Upper lobe of left lung (tissue), 6 donors: ENCODE measurements at regions not wholly inside any gene's neighbourhood (a gene's known extent, or its start where the extent isn't known, plus 50 kb on each side); places are given as distances from the start of the nearest gene placed in this dataset.

ENCODE experiments used
- ATAC-seq, 2 donors: fragments of 200-7000 bp; cut with Tn5 transposase; one replicate each; pipeline ENCODE4 v1.9.1; 2022; ENCODE audit warnings: mild to moderate bottlenecking in 2 of 2, moderate library complexity in 2 of 2; ENCODE audit not compliant: low FRiP score in 2 of 2
- DNase-seq, 2 donors: peaks; one replicate each; pipeline ENCODE4 v3.0.0-alpha.2; 2019 to 2020
- H3K27ac ChIP-seq, 4 donors: fragments of 200-600 bp; sonication (generic); one replicate each; pipeline ENCODE4 v1.5.1; 2016 to 2019
- H3K27me3 ChIP-seq, 4 donors: fragments of 200-600 bp; sonication (generic); one replicate each; pipeline ENCODE4 v1.5.1; 2017 to 2019
- H3K36me3 ChIP-seq, 4 donors: fragments of 200-600 bp; sonication (generic); one replicate each; pipeline ENCODE4 v1.5.1; 2016 to 2019
- H3K4me1 ChIP-seq, 4 donors: fragments of 200-600 bp; sonication (generic); one replicate each; pipeline ENCODE4 v1.5.1; 2018 to 2019
- H3K4me3 ChIP-seq, 4 donors: fragments of 200-600 bp; sonication (generic); one replicate each; pipeline ENCODE4 v1.5.1; 2017 to 2019; ENCODE audit warnings: mild to moderate bottlenecking in 2 of 4, moderate library complexity in 1 of 4
- H3K9me3 ChIP-seq, 4 donors: fragments of 200-600 bp; sonication (generic); one replicate each; pipeline ENCODE4 v1.5.1; 2018 to 2019
- EP300 ChIP-seq, 4 donors: sonication (generic); formaldehyde crosslinking; IDR thresholded peaks; one replicate each; pipeline ENCODE4 v1.5.1; 2017; ENCODE audit warnings: antibody characterized with exemption in 4 of 4, control low read depth in 2 of 4
- POLR2A ChIP-seq, 4 donors: fragments of 450-650 bp; IDR thresholded peaks; one replicate each; pipeline ENCODE4 v1.5.1; 2016 to 2017; ENCODE audit warnings: antibody characterized with exemption in 4 of 4, mild to moderate bottlenecking in 2 of 4
- POLR2AphosphoS5 ChIP-seq, 2 donors: sonication (generic); formaldehyde crosslinking; IDR thresholded peaks; one replicate each; pipeline ENCODE4 v1.5.1; 2017; ENCODE audit warnings: antibody characterized with exemption in 2 of 2
- WGBS, 2 donors: methylation state at CpG; one replicate each; pipeline ENCODE4 v1.1.5; 2017 to 2018; 5-methylcytosine and 5-hydroxymethylcytosine counted together
- TF ChIP-seq, protein P1 (sequence below), 6 experiments: fragments of 450-650 bp in 4 of 6; fragments of 200-600 bp in 2 of 6; sonication (generic) in 2 of 6; IDR thresholded peaks; one replicate each; pipeline ENCODE4 v1.5.1; 2016 to 2019; ENCODE audit warnings: antibody characterized with exemption in 6 of 6
- donor health status: DM: no; HTN: no; CAD: no; lungs with moderate emphysema.
- donor health status: DM: no; HTN: yes; CAD: no; lungs with severe emphysema.

DNA sequence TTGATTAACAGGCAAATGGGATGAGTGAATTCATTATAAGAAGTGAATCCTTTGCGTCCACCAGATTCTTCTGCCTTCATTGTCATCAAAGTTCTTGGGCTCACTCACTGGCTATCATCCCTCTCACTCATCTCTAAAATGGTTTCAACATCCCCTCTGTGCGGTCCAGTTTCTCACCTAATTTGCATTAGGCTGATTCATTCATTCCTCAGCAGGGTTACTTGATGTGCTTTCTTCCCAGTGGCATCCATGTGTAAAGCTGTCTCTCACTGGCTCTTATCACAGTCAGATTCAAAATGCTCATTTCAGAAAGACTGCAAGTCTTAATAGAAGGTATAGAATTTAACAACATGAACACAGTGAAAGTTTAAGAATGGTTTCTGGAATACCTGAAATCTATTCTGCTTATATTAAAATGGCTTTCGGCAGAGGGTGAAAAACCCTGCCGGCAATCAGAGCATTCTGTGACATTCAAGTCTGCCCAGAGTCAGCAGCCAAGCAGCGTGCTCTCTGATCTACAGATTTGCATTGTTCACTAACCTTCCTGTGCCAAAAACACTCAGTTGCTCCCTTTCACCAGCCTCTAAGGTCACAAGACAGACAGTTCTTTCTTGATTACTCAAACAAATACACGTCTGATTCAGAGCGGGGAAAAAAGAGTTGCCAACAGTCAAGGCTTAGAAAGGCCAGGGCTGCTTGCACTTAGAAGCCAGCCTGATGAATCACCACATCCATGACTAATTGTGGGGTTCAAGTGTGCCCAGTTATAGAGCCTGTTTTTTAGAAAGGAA, 106.7 kb downstream of the TES start:
- peak; percentile 82 to 88 for ATAC-seq
- H3K4me3 ChIP-seq, result no peak overlapping the region
- no peaks in the 10 kb centered on the region for H3K27me3 ChIP-seq
- WGBS, 2 donors, result 39 to 44% methylated on average over 7 of the region's 7 CpGs
- TF ChIP-seq EP300 (IDR thresholded peaks at IDR 0.05), result peak in 1 of 4 donors; percentile 35
- peak; percentile 31 to 41 for TF ChIP-seq POLR2AphosphoS5 (IDR thresholded peaks at IDR 0.05)
- TF ChIP-seq, protein P1, sequence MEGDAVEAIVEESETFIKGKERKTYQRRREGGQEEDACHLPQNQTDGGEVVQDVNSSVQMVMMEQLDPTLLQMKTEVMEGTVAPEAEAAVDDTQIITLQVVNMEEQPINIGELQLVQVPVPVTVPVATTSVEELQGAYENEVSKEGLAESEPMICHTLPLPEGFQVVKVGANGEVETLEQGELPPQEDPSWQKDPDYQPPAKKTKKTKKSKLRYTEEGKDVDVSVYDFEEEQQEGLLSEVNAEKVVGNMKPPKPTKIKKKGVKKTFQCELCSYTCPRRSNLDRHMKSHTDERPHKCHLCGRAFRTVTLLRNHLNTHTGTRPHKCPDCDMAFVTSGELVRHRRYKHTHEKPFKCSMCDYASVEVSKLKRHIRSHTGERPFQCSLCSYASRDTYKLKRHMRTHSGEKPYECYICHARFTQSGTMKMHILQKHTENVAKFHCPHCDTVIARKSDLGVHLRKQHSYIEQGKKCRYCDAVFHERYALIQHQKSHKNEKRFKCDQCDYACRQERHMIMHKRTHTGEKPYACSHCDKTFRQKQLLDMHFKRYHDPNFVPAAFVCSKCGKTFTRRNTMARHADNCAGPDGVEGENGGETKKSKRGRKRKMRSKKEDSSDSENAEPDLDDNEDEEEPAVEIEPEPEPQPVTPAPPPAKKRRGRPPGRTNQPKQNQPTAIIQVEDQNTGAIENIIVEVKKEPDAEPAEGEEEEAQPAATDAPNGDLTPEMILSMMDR (IDR thresholded peaks at IDR 0.05), result no peak
- TF ChIP-seq POLR2A (IDR thresholded peaks at IDR 0.05), result no peak
- peaks cover 4 to 15% (median 12%) of the 10 kb centered on the region in 4 donors for H3K4me1 ChIP-seq
- no peaks in the 10 kb centered on the region for H3K9me3 ChIP-seq
- peak overlapping the region; percentile 28 to 67 (median 55) for H3K27ac ChIP-seq
- no peaks in the 10 kb centered on the region for H3K36me3 ChIP-seq
- peak in 1 of 2 donors; percentile 57 for DNase-seq

DNA sequence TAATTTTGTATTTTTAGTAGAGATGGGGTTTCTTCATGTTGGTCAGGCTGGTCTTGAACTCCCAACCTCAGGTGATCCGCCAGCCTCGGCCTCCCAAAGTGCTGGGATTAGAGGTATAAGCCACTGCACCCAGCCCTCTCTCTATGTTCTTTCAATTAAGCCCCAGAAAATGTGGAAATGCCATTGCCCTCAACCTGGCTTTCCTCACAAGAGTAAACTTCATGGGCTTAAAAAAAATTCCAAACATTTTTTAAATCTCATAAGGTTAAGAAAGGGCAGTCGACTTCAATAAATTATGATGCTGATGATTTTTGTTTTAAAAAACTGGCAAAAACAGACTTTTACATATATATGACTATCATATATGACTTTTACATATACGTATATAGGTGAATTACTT, 107.6 kb downstream of the TES start:
- Histone ChIP-seq H3K4me3 (no peak overlapping the region), H3K36me3 (no peaks in the 10 kb centered on the region), H3K27ac (peak overlapping the region in 2 of 4 donors; percentile 55 to 67), H3K27me3 (no peaks in the 10 kb centered on the region), H3K9me3 (no peaks in the 10 kb centered on the region), H3K4me1 (peaks cover 4 to 15% (median 12%) of the 10 kb centered on the region in 4 donors)
- 85 to 89% methylated on average over 4 of the region's 4 CpGs for WGBS, 2 donors
- DNase-seq (no peak), ATAC-seq (no peak)
- TF ChIP-seq EP300 (IDR thresholded peaks at IDR 0.05) (no peak), POLR2A (IDR thresholded peaks at IDR 0.05) (no peak), POLR2AphosphoS5 (IDR thresholded peaks at IDR 0.05) (no peak)
- TF ChIP-seq, protein P1 (IDR thresholded peaks at IDR 0.05), result no peak

DNA sequence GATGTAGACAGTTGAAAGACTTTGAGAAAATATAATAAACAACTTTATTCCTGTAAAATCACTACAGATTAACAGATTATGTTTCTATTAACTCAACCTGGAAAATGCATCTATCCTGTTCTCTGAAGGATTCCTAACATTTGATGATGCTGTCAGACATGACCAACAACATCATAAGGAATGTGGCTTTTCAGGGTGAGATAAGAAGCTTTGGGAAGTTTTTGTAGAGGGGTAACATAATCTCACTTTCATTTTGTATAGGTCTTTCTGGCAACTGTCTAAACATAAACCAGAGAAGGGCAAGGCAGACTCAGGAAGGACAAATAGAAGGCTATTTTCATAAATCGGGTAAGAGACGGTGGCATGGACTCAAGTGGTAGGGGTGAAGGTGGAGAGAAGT, 112.2 kb downstream of the TES start:
- no peak overlapping the region for H3K4me3 ChIP-seq
- TF ChIP-seq POLR2AphosphoS5 (IDR thresholded peaks at IDR 0.05) (no peak), EP300 (IDR thresholded peaks at IDR 0.05) (no peak), POLR2A (IDR thresholded peaks at IDR 0.05) (no peak)
- TF ChIP-seq, protein P1 (IDR thresholded peaks at IDR 0.05), result no peak
- peaks cover 3 to 12% (median 5%) of the 10 kb centered on the region in 4 donors for H3K4me1 ChIP-seq
- H3K27me3 ChIP-seq, result no peaks in the 10 kb centered on the region
- 75% methylated on average over 2 of the region's 2 CpGs for WGBS, 2 donors
- DNase-seq (no peak), ATAC-seq (no peak)
- H3K27ac ChIP-seq, result no peak overlapping the region
- no peaks in the 10 kb centered on the region for H3K36me3 ChIP-seq
- H3K9me3 ChIP-seq, result no peaks in the 10 kb centered on the region

DNA sequence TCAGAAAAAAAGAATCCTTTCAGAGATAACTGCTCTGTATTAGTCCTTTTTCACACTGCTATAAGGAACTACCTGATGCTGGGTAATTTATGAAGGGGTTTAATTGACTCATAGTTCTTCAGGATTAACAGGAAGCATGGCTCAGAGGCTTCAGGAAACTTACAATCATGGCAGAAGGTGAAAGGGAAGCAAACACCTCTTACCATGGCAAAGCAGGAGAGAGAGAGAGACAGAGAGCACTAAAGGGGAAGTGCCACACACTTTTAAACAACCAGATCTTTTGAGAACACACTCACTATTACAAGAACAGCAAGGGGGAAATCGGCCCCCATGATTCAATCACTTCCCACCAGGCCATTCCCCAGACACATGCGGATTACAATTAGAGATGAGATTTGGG, 114.2 kb downstream of the TES start:
- DNase-seq, result no peak
- TF ChIP-seq, protein P1 (IDR thresholded peaks at IDR 0.05), result no peak
- TF ChIP-seq POLR2AphosphoS5 (IDR thresholded peaks at IDR 0.05) (no peak), EP300 (IDR thresholded peaks at IDR 0.05) (no peak), POLR2A (IDR thresholded peaks at IDR 0.05) (no peak)
- Histone ChIP-seq H3K9me3 (no peaks in the 10 kb centered on the region), H3K36me3 (no peaks in the 10 kb centered on the region), H3K4me3 (no peak overlapping the region), H3K27ac (no peak overlapping the region), H3K4me1 (peaks cover 0 to 7% (median 0%) of the 10 kb centered on the region in 4 donors), H3K27me3 (no peaks in the 10 kb centered on the region)
- 87 to 95% methylated on average over 2 of the region's 2 CpGs for WGBS, 2 donors
- no peak for ATAC-seq

DNA sequence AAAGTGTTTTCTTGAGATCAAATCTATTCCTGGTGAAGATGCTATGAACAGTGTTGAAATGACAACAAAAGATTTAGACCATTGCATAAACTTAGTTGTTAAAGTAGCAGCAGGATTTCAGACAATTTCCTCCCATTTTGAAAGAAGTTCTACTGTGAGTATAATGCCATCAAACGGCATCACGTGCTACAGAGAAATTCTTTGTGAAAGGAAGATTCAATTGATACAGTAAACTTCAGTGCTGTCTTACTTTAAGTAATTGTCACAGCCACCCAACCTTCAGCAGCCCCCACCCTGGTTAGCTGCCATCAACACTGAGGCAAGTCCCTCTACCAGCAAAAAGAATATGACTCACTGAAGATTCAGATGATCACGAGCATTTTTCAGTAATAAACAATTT, 115.2 kb downstream of the TES start:
- 88 to 89% methylated on average over 3 of the region's 3 CpGs for WGBS, 2 donors
- H3K36me3 ChIP-seq, result no peaks in the 10 kb centered on the region
- DNase-seq, result no peak
- H3K4me1 ChIP-seq, result peaks cover 0 to 7% (median 3%) of the 10 kb centered on the region in 4 donors
- no peak for TF ChIP-seq POLR2A (IDR thresholded peaks at IDR 0.05)
- no peak for ATAC-seq
- H3K27ac ChIP-seq, result no peak overlapping the region
- H3K9me3 ChIP-seq, result no peaks in the 10 kb centered on the region
- no peak overlapping the region for H3K4me3 ChIP-seq
- H3K27me3 ChIP-seq, result no peaks in the 10 kb centered on the region
